ENCODE measurements at regions not wholly inside any gene's neighbourhood (a gene's known extent, or its start where the extent isn't known, plus 50 kb on each side); places are given as distances from the start of the nearest gene placed in this dataset.
"Not testable (repeated sequence)": the region's sequence is repeated elsewhere in the genome, so short reads cannot be mapped to it uniquely, and the experiment has no call there.

GRCh38 chr3:65037861-65038260 is 350.1 kb upstream of the ADAMTS9 start:
- no peak for DNase-seq (ENCODE audit: low spot score)

- no peak for DNase-seq (ENCODE audit: low spot score)
Observed at GRCh38 chr3:65035246-65035645, 347.4 kb upstream of the ADAMTS9 start.

- no peak for DNase-seq (ENCODE audit: low spot score)
Observed at GRCh38 chr3:65033576-65033975, 345.8 kb upstream of the ADAMTS9 start.

- DNase-seq (ENCODE audit: low spot score): no peak
Observed at GRCh38 chr3:65030847-65031463, 343.2 kb upstream of the ADAMTS9 start.

GRCh38 chr3:65030014-65030627 is 342.3 kb upstream of the ADAMTS9 start:
- no peak for DNase-seq (ENCODE audit: low spot score)

- DNase-seq (ENCODE audit: low spot score): no peak
Observed at GRCh38 chr3:65029130-65029529, 341.3 kb upstream of the ADAMTS9 start.

- no peak for DNase-seq (ENCODE audit: low spot score)
Observed at GRCh38 chr3:65028024-65028423, 340.2 kb upstream of the ADAMTS9 start.

- DNase-seq (ENCODE audit: low spot score): no peak
Observed at GRCh38 chr3:65027335-65027734, 339.5 kb upstream of the ADAMTS9 start.

- no peak for DNase-seq (ENCODE audit: low spot score)
Observed at GRCh38 chr3:65026151-65026550, 338.4 kb upstream of the ADAMTS9 start.

- no peak for DNase-seq (ENCODE audit: low spot score)
Observed at GRCh38 chr3:65024148-65024547, 336.3 kb upstream of the ADAMTS9 start.

GRCh38 chr3:65020281-65021160 is 332.7 kb upstream of the ADAMTS9 start:
- no peak for DNase-seq (ENCODE audit: low spot score)

GRCh38 chr3:65019443-65020055 is 331.7 kb upstream of the ADAMTS9 start:
- no peak for DNase-seq (ENCODE audit: low spot score)

GRCh38 chr3:65018801-65019200 is 331.0 kb upstream of the ADAMTS9 start:
- peak; percentile 4 for DNase-seq (ENCODE audit: low spot score)

GRCh38 chr3:65017359-65017758 is 329.6 kb upstream of the ADAMTS9 start:
- DNase-seq (ENCODE audit: low spot score): no peak

GRCh38 chr3:65015711-65016110 is 327.9 kb upstream of the ADAMTS9 start:
- no peak for DNase-seq (ENCODE audit: low spot score)

GRCh38 chr3:65013053-65013452 is 325.3 kb upstream of the ADAMTS9 start:
- DNase-seq (ENCODE audit: low spot score): no peak

- DNase-seq (ENCODE audit: low spot score): no peak
Observed at GRCh38 chr3:65006300-65006739, 318.5 kb upstream of the ADAMTS9 start.

GRCh38 chr3:65005486-65005885 is 317.7 kb upstream of the ADAMTS9 start:
- DNase-seq (ENCODE audit: low spot score): no peak

GRCh38 chr3:65004795-65005295 is 317.0 kb upstream of the ADAMTS9 start:
- no peak for DNase-seq (ENCODE audit: low spot score)

- no peak for DNase-seq (ENCODE audit: low spot score)
Observed at GRCh38 chr3:65004306-65004705, 316.5 kb upstream of the ADAMTS9 start.

- not testable (repeated sequence) for DNase-seq (ENCODE audit: low spot score)
Observed at GRCh38 chr3:65001119-65001518, 313.3 kb upstream of the ADAMTS9 start.

- no peak for DNase-seq (ENCODE audit: low spot score)
Observed at GRCh38 chr3:64998317-64998716, 310.5 kb upstream of the ADAMTS9 start.

All from HuH-7.5 (cell line).